GM12874 (cell line): ENCODE measurements at regions not wholly inside any gene's neighbourhood (a gene's known extent, or its start where the extent isn't known, plus 50 kb on each side); places are given as distances from the start of the nearest gene placed in this dataset.

Source experiments
- CTCF ChIP-seq: IDR thresholded peaks from 2 replicates; pipeline ENCODE4 v1.5.1; 2011; ENCODE audit warnings: low read depth, mild to moderate bottlenecking, control low read depth, low read length, moderate library complexity; ENCODE audit not compliant: insufficient read depth

GRCh38 chr9:1201901-1202300, 151.7 kb downstream of the DMRT2 start:
- TF ChIP-seq CTCF: no peak

- TF ChIP-seq CTCF: no peak
These were observed 152.5 kb downstream of the DMRT2 start for GRCh38 chr9:1202512-1203280.

GRCh38 chr9:1207686-1208085, 157.5 kb downstream of the DMRT2 start:
- no peak for TF ChIP-seq CTCF

- no peak for TF ChIP-seq CTCF
These were observed 158.0 kb downstream of the DMRT2 start for GRCh38 chr9:1208157-1208556.

- TF ChIP-seq CTCF: no peak
These were observed 160.8 kb downstream of the DMRT2 start for GRCh38 chr9:1210954-1211353.

DNA sequence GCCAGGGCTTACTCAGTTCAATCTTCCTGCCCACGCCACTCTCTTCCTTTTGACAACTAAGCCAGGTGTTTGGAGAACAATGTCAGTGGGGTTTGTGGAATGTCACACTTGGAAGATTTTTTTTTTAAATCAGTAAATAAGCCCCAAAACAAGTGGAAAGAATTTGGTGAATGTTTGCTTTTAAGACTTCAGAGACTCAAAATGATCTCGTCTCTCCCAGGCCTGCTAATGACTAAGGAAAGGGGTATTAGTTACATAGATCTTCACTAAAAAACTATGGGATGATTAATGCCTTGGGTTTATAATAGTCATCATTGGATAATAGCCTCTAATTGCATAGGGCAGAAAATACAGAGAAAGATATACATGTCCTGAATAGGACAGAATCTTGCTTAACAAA, 166.4 kb downstream of the DMRT2 start:
- TF ChIP-seq CTCF: no peak

- TF ChIP-seq CTCF: no peak
These were observed 166.9 kb downstream of the DMRT2 start for GRCh38 chr9:1217076-1217475.

DNA sequence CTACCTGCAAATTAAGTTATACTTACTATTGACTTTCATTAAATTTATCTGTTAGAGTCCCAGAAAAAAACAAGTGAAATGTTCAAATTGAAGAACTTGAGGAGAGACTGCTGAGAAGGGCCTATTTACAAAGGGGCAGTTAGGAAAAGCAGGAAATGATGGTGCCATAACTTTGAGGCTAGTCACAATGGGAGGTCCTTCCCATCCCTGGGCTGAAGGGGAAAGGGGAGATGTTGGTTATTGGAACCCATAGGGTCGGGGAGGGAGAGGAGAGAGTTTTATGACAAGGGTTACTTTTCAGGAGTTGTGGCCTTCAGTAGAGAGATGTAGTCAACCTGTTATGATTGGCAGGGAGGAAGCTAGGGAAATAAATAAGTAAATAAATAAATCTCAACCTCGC, 169.1 kb downstream of the DMRT2 start:
- no peak for TF ChIP-seq CTCF
